Umbilical cord (tissue), 1 donor: ENCODE measurements at regions not wholly inside any gene's neighbourhood (a gene's known extent, or its start where the extent isn't known, plus 50 kb on each side); places are given as distances from the start of the nearest gene placed in this dataset.

Source experiments
- DNase-seq: peaks from one replicate; pipeline ENCODE4 v3.0.0-alpha.2; 2015; ENCODE audit warnings: low spot score

GRCh38 chr5:163772644-163773043 is 267.2 kb downstream of the MAT2B start:
- no peak for DNase-seq

GRCh38 chr5:163773226-163773625 is 267.8 kb downstream of the MAT2B start:
- DNase-seq: no peak

- DNase-seq: no peak
Measured at GRCh38 chr5:163789870-163790269, 284.5 kb downstream of the MAT2B start.

GRCh38 chr5:163790497-163790896 is 285.1 kb downstream of the MAT2B start:
- no peak for DNase-seq

- no peak for DNase-seq
Measured at GRCh38 chr5:163794993-163795392, 289.6 kb downstream of the MAT2B start.

- DNase-seq: peak; percentile 37
Measured at GRCh38 chr5:163807781-163808180, 302.4 kb downstream of the MAT2B start.

- DNase-seq: no peak
Measured at GRCh38 chr5:163809473-163809872, 304.1 kb downstream of the MAT2B start.

- no peak for DNase-seq
Measured at GRCh38 chr5:163813900-163814299, 308.5 kb downstream of the MAT2B start.

- DNase-seq: peak; percentile 10
Measured at GRCh38 chr5:163815240-163815791, 309.9 kb downstream of the MAT2B start.

- DNase-seq: no peak
Measured at GRCh38 chr5:163821142-163821541, 315.7 kb downstream of the MAT2B start.

GRCh38 chr5:163822548-163822947 is 317.1 kb downstream of the MAT2B start:
- no peak for DNase-seq

GRCh38 chr5:163825661-163826060 is 320.2 kb downstream of the MAT2B start:
- DNase-seq: no peak

- DNase-seq: no peak
Measured at GRCh38 chr5:163826201-163826600, 320.8 kb downstream of the MAT2B start.

- DNase-seq: no peak
Measured at GRCh38 chr5:163832155-163832554, 326.7 kb downstream of the MAT2B start.

- no peak for DNase-seq
Measured at GRCh38 chr5:163838738-163839137, 333.3 kb downstream of the MAT2B start.

GRCh38 chr5:163846512-163846911 is 341.1 kb downstream of the MAT2B start:
- DNase-seq: no peak

- no peak for DNase-seq
Measured at GRCh38 chr5:163855754-163856153, 350.3 kb downstream of the MAT2B start.

GRCh38 chr5:163861670-163862069 is 356.3 kb downstream of the MAT2B start:
- DNase-seq: no peak

GRCh38 chr5:163867324-163867723 is 361.9 kb downstream of the MAT2B start:
- DNase-seq: no peak

GRCh38 chr5:163867738-163868137 is 362.3 kb downstream of the MAT2B start:
- no peak for DNase-seq

- DNase-seq: no peak
Measured at GRCh38 chr5:163869581-163869980, 364.2 kb downstream of the MAT2B start.

- DNase-seq: no peak
Measured at GRCh38 chr5:163870441-163870840, 365.0 kb downstream of the MAT2B start.

- DNase-seq: no peak
Measured at GRCh38 chr5:163874431-163874830, 369.0 kb downstream of the MAT2B start.

GRCh38 chr5:163874912-163875311 is 369.5 kb downstream of the MAT2B start:
- peak; percentile 65 for DNase-seq
